ENCODE measurements at regions not wholly inside any gene's neighbourhood (a gene's known extent, or its start where the extent isn't known, plus 50 kb on each side); places are given as distances from the start of the nearest gene placed in this dataset.

GRCh38 chr12:93315907-93316622 is 61.7 kb upstream of the NUDT4 start:
- FAIRE-seq = no peak
- no peak overlapping the region for H3K27ac ChIP-seq (ENCODE audit: low read depth in 2 of 2, low read length in 2 of 2)
- no peak overlapping the region for H3K4me3 ChIP-seq (ENCODE audit: low read length in 3 of 3)

GRCh38 chr12:93316623-93316971 is 61.1 kb upstream of the NUDT4 start:
- intact Hi-C loops (cut with DNase I) = no loop called here
- H3K27ac ChIP-seq (ENCODE audit: low read depth in 2 of 2, low read length in 2 of 2) = no peak overlapping the region
- H3K36me3 ChIP-seq (ENCODE audit: control insufficient read depth in 2 of 3, insufficient read depth in 3 of 3, low read length in 3 of 3) = no peaks in the 10 kb centered on the region
- no peak overlapping the region for H3K4me3 ChIP-seq (ENCODE audit: low read length in 3 of 3)
- H3K9ac ChIP-seq (ENCODE audit: low read length in 3 of 3) = no peak overlapping the region
- no peak for TF ChIP-seq CTCF (IDR thresholded peaks at IDR 0.05; ENCODE audit: borderline replicate concordance, extremely low read depth, insufficient read depth)
- peaks cover 0 to 3% (median 0%) of the 10 kb centered on the region in 3 donors for H3K4me1 ChIP-seq (ENCODE audit: control insufficient read depth in 2 of 3, insufficient read depth in 2 of 3, low read depth in 1 of 3, low read length in 3 of 3)
- H3K27me3 ChIP-seq (ENCODE audit: control insufficient read depth, insufficient read depth, low read length) = no peaks in the 10 kb centered on the region
- DNase-seq = no peak
- no peaks in the 10 kb centered on the region for H3K9me3 ChIP-seq (ENCODE audit: control insufficient read depth in 2 of 3, insufficient read depth in 1 of 3, low read length in 3 of 3)
- no peak for FAIRE-seq

More at GRCh38 chr12:93315907-93316622, 61.7 kb upstream of the NUDT4 start:
- DNase-seq = peak in 1 of 5 donors; percentile 43
- Histone ChIP-seq H3K27me3 (ENCODE audit: control insufficient read depth, insufficient read depth, low read length) (no peaks in the 10 kb centered on the region), H3K9ac (ENCODE audit: low read length in 3 of 3) (no peak overlapping the region), H3K9me3 (ENCODE audit: control insufficient read depth in 2 of 3, insufficient read depth in 1 of 3, low read length in 3 of 3) (no peaks in the 10 kb centered on the region), H3K4me1 (ENCODE audit: control insufficient read depth in 2 of 3, insufficient read depth in 2 of 3, low read depth in 1 of 3, low read length in 3 of 3) (peaks cover 0 to 3% (median 0%) of the 10 kb centered on the region in 3 donors), H3K36me3 (ENCODE audit: control insufficient read depth in 2 of 3, insufficient read depth in 3 of 3, low read length in 3 of 3) (no peaks in the 10 kb centered on the region)
- intact Hi-C loops (cut with DNase I) = no loop called here
- TF ChIP-seq CTCF (IDR thresholded peaks at IDR 0.05; ENCODE audit: borderline replicate concordance, extremely low read depth, insufficient read depth) = no peak

GRCh38 chr12:93317227-93317626 is 60.5 kb upstream of the NUDT4 start:
- Histone ChIP-seq H3K27ac (ENCODE audit: low read depth in 2 of 2, low read length in 2 of 2) (no peak overlapping the region), H3K9ac (ENCODE audit: low read length in 3 of 3) (no peak overlapping the region), H3K27me3 (ENCODE audit: control insufficient read depth, insufficient read depth, low read length) (no peaks in the 10 kb centered on the region), H3K4me3 (ENCODE audit: low read length in 3 of 3) (no peak overlapping the region), H3K9me3 (ENCODE audit: control insufficient read depth in 2 of 3, insufficient read depth in 1 of 3, low read length in 3 of 3) (no peaks in the 10 kb centered on the region), H3K36me3 (ENCODE audit: control insufficient read depth in 2 of 3, insufficient read depth in 3 of 3, low read length in 3 of 3) (no peaks in the 10 kb centered on the region), H3K4me1 (ENCODE audit: control insufficient read depth in 2 of 3, insufficient read depth in 2 of 3, low read depth in 1 of 3, low read length in 3 of 3) (peaks cover 0 to 3% (median 0%) of the 10 kb centered on the region in 3 donors)
- no peak for TF ChIP-seq CTCF (IDR thresholded peaks at IDR 0.05; ENCODE audit: borderline replicate concordance, extremely low read depth, insufficient read depth)
- no peak for FAIRE-seq
- intact Hi-C loops (cut with DNase I) = no loop called here
- no peak for DNase-seq

Data from kidney (tissue), 13 donors.